Muscle of arm (tissue), 1 donor: ENCODE measurements at regions not wholly inside any gene's neighbourhood (a gene's known extent, or its start where the extent isn't known, plus 50 kb on each side); places are given as distances from the start of the nearest gene placed in this dataset.
"Not testable (repeated sequence)": the region's sequence is repeated elsewhere in the genome, so short reads cannot be mapped to it uniquely, and the experiment has no call there.

Source experiments
- DNase-seq: peaks from one replicate; pipeline ENCODE4 v3.0.0-alpha.2; 2013

DNA sequence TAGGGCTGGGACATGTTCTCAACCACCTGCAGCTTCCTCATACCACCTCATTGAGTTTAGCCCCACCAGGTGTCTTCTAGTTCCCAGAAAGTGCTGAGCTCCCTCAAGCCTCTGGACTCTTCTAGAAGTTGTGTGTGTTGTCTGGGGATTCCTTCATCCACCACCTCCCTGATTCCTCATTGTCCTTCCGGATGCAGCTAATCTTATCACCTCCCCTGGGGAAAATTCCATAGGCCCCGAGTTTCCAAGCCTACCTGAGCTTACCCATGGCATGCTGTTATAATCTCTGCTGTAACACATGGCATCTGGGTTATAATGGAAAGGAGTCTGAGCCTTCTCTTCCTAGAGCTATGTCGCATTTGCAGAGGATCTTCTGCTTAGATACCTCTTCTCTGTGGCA lies 243.5 kb upstream of the SDK2 start:
- DNase-seq: no peak

DNA sequence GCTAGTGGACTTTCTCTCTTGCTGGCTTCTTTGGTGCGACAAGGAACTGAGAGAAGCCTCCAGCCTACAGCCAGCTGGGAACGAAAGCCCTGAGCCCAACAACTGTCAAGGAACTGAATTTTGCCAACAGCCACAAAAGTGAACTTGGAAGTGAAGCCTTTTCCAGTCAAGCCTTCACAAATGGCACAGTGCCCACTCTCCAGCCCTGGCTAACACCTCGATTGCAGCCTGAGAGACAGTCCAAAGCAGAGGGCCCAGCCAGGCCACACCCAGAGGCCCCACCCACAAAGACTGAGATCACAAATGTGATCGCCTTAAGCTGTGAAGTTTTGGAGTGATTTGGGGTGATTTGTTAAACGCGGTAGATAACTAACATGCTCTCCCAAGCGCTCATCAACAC lies 244.6 kb upstream of the SDK2 start:
- no peak for DNase-seq

DNA sequence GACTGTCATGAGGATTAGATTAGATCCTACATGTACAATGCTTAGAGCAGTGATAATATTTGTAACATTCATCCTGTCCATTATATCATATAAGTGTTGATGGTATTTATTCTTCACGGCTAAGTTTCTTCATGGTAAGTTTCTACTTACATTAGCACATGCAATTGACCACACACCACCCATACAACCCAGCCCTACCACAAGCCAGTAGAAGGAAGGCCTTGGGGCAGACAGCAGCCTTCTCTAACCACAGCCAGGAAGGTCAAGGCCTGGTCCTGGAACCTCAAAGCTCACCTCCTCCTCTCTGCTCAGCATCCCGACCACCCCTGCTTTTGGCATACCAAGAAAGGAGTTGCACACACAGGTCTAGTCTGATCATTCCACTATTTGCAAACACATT lies 245.2 kb upstream of the SDK2 start:
- no peak for DNase-seq

DNA sequence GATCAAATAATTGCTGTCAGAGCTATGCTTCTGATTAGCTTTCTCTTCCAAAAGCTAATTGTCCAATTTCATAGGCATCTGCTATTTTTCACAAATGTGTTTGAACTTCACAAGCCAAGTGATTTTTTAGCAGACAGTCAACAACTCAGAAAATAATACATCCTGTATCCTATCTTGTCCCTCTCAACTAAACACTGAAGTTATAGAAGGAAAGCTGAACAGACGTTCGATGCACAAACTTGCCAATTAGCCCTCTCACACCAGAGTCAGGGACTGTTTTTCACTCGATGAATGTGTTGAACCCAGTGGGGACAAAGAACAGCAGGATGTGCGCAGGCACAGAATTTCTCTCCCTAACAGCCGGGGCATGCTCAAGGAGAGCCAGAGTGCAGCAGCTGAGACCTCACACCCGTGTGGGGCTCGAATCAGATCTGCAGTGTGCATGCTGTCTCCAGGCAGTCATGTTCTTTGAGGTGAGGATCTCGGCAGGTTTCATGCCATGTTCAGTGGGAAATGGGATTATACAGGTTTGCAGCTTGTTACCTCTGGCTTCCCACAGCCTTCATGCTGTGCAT lies 246.7 kb upstream of the SDK2 start:
- no peak for DNase-seq

DNA sequence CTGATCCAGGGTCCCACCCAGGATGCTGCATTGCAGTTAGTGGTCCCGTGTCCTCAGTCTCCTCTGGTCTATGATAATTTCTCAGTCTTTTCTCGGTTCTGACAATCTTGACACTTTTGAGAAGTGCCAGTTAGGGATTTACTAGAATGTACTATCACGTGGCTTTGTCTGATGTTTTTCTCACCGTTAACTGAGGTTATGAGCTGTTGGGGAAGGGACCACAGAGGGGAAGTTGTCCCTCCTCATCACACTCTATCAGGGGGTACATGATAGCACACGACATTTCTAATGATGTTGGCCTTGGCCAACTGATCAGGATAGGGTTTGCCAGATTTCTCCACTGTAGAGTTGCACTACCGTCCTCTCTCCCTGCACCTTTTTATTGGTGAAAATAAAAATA lies 250.9 kb upstream of the SDK2 start:
- DNase-seq: no peak

DNA sequence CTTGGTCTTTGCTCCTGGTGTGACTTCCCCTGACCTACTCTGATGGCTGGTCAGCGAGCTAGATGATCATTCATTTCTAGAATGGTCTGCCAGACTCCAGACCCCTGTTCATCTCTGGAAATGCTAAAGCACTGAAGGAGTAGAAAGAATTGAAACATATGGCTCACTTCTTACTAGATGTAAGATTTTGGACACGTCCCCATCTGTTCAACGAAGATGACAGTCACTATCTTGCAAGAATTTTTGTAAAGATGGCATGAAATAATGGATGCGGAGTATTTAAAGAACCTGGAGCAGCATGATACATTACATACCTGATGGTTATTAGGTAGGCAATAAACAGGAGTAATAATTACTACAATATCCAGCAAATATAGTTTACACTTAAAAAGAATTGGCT lies 252.7 kb upstream of the SDK2 start:
- DNase-seq: no peak

DNA sequence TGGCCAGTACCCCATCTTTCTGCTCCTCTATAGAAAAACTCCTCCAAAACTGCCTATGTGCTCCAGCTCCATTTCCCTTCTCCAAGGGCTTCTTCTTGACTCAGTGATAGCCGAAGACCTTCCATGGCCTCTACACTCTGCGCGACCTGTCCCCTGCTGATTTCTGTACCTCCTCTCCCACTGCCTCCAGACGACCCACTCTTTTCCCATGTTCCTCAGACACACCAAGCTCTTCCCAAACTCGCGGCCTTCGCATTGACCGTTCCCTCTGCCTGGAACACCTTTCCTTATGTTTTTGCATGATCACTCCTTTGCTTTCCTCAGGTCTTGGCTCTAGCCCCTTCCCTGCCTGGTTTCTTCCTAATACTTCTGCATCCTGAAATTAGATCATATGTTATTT lies 255.6 kb upstream of the SDK2 start:
- DNase-seq: no peak

DNA sequence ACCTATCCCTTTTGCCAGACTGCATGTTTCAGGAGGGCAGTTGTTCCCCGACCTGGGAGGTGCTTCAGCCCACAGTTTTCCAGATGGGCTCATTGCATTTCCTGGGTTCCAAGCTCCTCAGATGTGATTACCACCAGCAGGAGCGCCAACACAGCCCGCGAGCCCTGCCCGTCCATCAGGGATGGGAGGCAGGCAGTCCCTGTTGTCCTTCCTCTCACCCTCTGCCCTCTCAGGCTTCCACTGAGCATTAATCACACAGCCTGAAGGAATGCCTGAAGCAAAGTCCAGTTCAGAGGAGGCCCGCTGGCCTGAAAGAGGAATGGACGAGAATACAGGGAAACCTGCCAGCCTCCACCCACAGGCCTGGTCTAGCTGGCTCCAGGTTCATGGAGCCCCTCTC lies 256.3 kb upstream of the SDK2 start:
- no peak for DNase-seq

DNA sequence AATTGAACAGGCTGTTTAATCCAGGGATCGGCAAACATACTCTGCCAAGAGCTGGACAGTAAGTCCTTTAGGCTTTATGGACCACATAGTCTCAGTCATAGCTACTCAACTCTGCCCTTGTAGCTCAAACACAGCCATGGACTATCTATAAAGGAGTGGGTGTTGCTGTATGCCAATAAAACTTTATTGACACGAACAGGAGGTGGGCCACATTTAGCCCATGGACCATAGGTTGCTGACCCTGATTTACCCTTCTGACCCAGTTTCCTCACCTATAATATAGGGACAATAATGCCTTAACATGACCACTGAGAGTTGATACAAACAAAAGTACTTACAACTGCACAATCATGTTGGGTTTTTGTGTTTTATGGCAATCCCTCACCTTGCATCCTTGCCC lies 257.0 kb upstream of the SDK2 start:
- no peak for DNase-seq

DNA sequence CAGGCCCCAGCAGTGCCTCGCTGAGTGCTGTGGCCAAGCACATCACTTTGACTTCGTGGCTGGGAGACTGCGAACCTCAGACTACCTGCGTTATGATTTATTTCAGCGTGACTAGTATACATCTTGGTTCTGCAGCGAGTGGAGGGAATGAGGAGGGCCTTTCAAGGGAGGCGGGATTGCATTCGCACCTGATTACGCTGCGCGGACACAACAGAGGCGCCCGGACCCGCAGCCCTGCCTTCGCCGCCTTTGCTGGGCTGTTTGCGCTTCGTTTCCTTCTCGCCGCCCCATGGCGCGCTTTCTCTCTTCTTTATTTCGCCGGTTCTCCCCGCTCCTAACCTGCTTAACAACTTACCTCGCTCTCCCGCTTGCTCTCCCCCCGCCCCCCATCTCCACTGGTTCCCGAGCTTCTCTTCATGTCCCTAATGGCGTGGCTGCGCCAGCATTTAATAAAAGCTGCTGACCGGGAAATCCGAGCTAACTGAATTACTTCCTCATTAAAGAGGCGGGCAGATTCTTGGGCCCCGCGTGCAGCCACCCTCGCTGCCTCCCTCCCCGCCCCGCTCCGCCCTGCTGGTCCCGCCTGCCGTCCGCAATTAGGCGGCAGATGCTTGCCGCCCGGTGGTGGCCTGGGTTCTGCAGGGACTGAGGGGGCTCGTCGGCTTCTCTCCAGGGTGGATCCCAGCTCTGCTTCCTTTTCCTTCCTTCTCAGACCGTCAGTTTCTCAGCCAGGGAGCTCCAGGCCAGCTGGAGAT lies 257.6 kb upstream of the SDK2 start:
- DNase-seq: no peak

DNA sequence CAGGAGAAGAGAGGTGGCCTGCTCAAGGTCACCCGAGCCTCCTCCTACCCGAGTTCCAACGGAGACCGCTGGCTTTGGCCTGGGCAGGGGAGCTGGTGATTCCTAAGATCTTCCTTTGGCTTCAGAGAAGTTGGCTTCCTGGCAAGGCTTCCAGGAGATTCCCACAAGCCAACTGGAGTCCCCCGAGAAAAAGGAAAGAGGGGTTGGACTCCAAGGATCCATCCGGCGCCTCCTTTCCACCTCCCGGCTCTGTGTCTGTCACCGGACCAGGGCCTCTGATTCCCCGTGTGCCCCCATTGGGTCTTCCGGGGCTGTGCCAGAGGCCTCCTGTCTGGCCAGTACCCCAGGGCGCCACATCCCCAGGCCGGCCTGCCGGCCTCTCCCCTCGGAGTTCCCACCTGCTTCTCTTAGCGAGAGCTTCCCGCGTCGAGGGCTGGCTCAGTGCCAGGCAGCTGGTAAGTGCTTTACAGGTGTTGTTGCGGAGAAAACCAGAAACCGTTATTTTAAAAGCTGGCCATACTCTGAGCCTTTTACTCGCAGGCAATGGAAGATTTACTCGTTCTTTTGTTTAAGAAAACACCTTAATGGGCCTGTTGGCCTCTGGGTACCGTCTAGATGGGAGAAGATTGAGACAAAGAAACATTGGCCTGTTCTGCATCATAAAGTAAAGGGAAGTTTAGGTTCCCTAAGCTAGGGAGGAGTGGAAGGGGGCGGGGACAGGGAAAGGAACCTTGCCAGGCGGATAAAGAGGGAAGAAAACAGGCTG lies 258.4 kb upstream of the SDK2 start:
- DNase-seq: no peak

DNA sequence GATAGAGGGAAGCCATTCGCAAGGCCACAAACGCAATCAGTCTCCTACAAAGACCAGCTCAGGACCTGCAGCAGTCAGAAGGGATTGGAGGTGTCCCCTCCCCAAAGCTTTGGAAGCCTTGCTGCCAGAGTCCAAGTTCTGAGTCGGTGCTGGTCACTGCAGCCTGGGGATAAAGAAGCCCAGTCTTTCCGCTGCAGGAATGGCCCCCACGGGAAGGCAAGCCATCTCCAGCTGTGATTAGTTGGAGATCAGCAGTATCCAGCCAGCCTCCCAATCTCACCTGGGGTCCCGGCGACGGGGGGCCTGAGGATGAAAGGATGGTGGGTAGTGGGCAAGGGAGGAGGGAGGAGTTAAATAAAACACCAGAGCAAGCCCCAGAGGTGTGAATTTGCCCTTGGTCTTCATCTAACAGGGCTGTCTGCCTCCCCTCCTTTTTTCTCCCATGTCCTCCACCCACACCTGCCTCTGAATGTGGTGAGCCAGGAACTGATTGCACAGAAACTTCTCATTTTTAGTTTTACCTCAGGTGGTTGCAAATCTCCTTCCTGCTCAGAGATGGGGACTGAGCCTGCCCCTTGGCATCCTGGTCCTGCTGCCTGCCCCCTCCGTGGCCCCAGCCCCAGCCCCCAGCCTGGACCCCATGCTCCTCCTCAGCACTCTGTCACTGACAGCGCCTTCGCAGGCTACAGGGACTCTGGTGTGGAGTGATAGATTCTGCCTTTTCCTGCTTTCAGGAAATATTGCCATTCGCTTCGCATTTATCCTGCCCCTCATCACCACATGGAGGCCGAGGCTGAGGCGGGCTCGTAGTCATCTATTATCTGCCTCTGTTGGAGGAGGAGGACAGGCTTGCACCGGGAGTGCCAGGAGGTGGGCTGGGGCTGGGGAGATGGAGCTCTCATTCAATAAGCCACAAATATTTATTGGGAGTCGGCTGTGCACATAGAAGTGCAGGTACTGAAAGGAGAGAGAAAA lies 262.9 kb upstream of the SDK2 start:
- DNase-seq: no peak

DNA sequence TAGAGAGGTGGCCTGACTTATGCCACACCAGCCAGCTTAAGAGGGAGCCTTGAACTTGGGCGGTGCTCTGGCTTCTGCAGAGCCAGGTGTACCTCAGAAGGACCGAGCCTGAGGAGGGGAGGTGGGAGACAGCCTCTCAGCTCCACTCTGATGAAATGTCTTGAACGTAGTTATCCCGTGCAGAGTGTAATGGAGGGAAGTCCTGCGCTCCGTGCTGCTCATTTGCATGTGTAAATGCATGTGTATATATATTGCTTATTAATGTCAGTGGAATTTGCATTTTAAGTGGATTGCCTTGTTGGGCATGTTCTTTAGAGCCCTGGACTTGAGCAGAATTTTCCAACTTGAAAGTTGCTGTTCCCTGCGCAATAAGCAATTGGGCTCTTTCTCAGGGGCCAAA lies 264.9 kb upstream of the SDK2 start:
- no peak for DNase-seq

DNA sequence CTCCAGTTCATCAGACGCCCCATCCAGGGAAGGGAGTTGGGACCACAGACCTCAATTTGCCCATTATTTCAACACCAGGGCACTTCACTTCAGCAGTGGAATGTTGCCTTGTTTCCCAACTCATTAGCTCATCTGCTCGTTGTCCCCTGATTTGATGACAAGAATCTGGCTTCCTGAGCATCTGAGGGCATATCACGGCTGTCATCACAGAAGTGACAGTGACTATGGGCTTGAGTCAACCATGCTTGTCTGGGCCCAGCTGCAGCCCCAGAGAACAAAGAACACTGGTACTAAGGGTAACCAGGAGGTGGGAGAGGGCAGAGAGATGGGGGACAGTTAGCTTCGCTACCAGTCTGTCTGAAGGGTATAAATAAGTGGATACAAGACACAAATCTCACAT lies 266.0 kb upstream of the SDK2 start:
- no peak for DNase-seq

DNA sequence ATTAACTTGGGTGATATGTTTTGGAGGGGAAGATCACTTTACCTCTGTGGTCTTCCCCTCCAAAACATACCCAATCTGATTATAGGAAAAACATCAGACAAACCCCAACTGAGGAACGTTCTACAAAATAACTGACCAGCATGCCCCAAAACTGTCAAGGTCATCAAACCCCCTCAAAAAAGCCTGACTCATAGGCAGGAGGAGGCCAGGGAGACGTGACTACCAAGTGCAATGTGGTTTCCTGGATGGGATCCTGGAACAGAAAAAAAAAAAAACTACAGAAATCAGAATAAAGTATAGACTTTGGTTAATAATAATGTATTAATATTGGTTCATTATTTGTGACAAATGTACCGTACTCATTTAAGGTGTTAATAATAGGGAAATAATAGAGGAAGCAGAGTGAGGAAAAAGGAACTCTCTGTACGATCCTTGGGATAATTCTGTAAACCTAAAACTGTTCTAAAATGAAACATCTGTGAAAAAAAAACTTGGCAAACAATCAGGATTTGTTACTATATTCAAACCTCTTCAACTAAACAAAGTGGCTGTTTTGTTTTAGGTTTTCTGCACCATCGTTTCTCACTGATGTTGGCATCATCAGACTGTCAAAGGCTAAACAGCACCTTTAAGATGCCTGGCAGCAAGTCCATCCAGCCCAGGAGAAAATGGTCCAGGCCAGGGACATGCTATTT lies 266.7 kb upstream of the SDK2 start:
- DNase-seq: no peak

DNA sequence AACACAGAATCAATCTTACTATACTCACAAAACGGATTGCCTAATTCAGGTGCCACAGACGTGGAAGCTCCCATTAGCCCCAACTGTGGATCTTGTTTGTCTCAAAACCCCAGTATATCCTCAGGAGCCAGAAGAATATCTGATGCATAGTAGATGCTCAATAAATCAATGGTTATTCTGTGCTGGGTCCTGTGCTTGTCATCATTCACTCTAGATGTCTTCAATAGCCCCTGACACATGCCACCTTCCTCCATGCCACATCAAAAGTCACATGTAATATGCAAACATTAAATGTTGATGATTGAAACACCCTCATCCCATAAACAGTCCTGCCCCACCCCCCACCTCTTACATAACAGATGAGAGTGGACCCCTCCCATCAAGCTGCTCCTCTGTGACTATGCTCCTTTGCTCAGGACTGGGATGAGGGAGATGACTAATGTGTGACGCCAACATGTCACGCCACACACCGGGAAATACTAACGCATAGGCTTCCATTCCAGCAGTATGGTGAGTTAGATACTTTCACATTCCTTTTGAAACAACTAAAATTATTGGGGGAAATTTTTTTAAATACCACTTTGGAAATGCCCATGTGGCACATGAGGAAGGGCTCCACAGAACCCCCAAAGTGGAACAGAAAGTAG lies 267.6 kb upstream of the SDK2 start:
- no peak for DNase-seq

DNA sequence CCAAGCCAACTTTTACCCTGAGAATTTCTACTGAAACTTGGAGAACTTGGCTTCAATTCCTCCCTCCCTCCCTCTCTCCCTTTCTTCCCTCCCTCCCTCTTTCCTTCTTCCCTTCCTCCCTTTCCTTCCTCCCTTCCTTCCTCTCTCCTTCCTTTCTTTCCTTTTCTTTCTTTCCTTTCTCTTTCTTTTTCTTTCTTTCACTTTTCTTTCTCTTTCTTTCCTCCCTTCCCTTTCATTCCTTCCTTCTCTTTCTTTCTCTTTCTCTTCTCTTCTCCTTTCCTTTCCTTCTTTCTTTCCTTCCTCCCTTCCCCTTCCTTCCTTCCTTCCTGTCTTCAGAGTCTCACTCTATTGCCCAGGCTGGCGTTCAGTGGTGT lies 268.1 kb upstream of the SDK2 start:
- no peak for DNase-seq

DNA sequence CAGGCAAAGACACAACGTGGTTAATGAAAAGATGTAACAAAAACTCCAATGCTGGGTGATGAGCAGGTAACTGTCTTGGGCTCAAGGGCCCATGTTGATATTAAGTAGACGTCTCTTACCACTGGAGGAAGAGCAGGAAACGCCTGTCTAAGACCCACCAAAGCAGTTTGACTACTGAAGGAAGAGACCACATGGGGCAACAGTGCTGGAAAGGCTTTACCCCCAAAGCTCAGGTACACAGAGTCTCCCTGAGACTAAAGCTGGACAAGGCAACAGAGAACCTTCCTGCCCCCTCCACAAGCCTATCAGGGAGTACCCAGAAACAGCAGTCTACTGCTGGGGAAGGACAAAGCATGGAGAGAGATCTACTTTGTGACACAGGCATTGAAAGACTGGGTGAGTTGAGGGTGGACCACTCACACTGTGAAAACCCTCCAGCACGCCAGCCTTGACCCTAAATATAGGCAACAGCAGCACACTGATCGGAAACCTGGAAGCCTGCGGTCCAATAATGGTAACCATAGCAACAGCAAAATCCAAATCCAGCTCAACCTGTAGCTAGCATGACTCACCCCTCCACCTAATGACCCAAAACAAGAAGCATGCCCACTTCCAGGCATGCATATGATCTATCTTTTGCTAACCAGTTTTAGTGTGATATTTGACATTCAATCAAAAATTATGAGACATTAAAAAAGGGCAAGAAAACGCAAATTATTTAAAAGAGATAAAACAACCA lies 270.5 kb upstream of the SDK2 start:
- DNase-seq: no peak

DNA sequence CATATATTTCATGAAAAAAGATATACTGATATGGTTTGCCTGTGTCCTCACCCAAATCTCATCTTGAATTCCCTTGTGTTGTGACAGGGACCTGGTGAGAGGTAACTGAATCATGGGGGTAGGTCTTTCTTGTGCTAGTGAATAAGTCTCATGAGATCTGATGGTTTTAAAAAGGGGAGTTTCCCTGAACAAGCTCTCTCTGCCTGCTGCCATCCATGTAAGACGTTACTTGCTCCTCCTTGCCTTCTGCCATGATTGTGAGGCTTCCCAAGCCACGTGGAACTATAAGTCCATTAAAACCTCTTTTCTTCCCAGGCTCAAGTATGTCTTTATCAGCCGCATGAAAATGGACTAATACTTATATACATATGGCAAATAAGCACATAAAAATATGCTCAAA lies 274.8 kb upstream of the SDK2 start:
- not testable (repeated sequence) for DNase-seq

DNA sequence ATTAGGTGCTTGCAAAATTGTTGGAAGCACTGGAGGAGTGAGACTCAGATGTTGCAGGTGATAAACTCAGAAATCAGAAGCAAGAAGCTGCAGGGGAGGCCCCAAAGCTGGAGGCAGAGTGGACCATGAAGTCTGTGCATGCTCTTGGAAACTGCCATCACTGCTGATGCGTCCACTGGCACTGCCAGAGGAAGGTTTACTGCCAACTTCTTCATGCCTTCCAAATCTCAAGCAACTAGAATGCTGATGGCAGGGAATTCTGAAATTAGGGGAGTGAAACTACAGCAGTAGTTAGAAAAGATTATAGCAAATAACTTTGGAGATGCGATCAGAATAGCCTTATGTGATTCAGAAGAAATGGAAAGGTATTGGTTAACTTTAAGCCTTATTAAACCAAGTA lies 277.1 kb upstream of the SDK2 start:
- no peak for DNase-seq
